ENCODE measurements at regions not wholly inside any gene's neighbourhood (a gene's known extent, or its start where the extent isn't known, plus 50 kb on each side); places are given as distances from the start of the nearest gene placed in this dataset.

- TF ChIP-seq TARDBP (IDR thresholded peaks at IDR 0.05) = no peak
- no peak for TF ChIP-seq FOXM1 (IDR thresholded peaks at IDR 0.05; ENCODE audit: borderline replicate concordance)
- no peak for TF ChIP-seq SP1 (IDR thresholded peaks at IDR 0.05)
- TF ChIP-seq, protein P1, sequence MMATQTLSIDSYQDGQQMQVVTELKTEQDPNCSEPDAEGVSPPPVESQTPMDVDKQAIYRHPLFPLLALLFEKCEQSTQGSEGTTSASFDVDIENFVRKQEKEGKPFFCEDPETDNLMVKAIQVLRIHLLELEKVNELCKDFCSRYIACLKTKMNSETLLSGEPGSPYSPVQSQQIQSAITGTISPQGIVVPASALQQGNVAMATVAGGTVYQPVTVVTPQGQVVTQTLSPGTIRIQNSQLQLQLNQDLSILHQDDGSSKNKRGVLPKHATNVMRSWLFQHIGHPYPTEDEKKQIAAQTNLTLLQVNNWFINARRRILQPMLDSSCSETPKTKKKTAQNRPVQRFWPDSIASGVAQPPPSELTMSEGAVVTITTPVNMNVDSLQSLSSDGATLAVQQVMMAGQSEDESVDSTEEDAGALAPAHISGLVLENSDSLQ (IDR thresholded peaks at IDR 0.05) = no peak
- no peak for TF ChIP-seq FOXK2 (IDR thresholded peaks at IDR 0.05)
- no peak for TF ChIP-seq L3MBTL2 (conservative IDR thresholded peaks at IDR 0.05)
- no peak for TF ChIP-seq BHLHE40 (IDR thresholded peaks at IDR 0.05; ENCODE audit: borderline replicate concordance)
- TF ChIP-seq FOXA1 (IDR thresholded peaks at IDR 0.05) = no peak
- no peak for TF ChIP-seq ELF4 (IDR thresholded peaks at IDR 0.05)
- TF ChIP-seq SUZ12 (IDR thresholded peaks at IDR 0.05) = no peak
- no peak for TF ChIP-seq HDGF (IDR thresholded peaks at IDR 0.05; ENCODE audit: borderline replicate concordance)
- TF ChIP-seq LEF1 (IDR thresholded peaks at IDR 0.05; ENCODE audit: borderline replicate concordance) = no peak
Observed at GRCh38 chr2:203804764-203805485, 62.6 kb upstream of the CTLA4 start.

Measured in HEK293T (cell line).